Astrocyte of the spinal cord (primary cell): ENCODE measurements at regions not wholly inside any gene's neighbourhood (a gene's known extent, or its start where the extent isn't known, plus 50 kb on each side); places are given as distances from the start of the nearest gene placed in this dataset.

Experiments used
- DNase-seq: peaks from one replicate; pipeline ENCODE4 v3.0.0; 2011; ENCODE audit warnings: low read depth, low spot score
- H3K4me3 ChIP-seq: 2 replicates; pipeline ENCODE4 v1.5.1; 2011; ENCODE audit warnings: low read depth, mild to moderate bottlenecking, low read length, moderate library complexity
- in situ Hi-C: cut with HindIII; loops from 2 replicates; pipeline ENCODE4 v1.10.0; 2017; ENCODE audit warnings: low sequenced_read_pairs
- TF ChIP-seq, protein P1 (sequence below): IDR thresholded peaks from 2 replicates; pipeline ENCODE4 v1.5.1; 2012; ENCODE audit warnings: low read depth, mild to moderate bottlenecking, low read length, inconsistent platforms

DNA sequence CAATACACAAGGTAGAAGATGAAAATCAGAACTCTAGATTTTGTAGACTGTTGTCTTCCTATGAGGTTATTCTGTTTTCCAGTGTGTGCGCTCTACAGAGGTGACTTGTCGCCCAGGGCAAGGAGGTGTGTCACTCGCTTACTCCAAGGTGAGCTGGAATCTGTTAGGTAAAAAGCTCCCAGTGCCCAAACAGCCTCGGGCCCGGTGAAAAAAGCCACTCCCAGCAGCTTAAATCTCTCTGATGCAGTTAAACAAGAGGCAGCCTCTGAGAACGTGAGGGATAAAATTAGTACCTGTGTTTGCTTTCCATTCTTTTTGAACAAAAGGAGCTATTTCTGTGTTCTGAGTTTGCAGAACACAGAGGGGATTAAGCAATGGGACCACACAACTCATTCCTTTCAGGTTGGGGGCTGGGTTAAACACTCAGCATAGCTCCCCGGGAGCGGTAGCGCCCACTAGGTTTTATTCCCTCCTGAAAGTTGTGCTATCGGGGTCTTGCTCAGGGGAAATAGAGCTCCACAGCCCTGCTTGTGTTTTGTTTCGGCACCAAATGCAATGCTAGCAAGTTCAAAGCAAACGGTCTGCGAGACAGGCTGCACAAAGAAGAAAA, 181.2 kb downstream of the FOXA2 start:
- no peak for DNase-seq
- H3K4me3 ChIP-seq, result peak overlapping the region; percentile 26
- in situ Hi-C loops, result no loop called here
- TF ChIP-seq, protein P1, sequence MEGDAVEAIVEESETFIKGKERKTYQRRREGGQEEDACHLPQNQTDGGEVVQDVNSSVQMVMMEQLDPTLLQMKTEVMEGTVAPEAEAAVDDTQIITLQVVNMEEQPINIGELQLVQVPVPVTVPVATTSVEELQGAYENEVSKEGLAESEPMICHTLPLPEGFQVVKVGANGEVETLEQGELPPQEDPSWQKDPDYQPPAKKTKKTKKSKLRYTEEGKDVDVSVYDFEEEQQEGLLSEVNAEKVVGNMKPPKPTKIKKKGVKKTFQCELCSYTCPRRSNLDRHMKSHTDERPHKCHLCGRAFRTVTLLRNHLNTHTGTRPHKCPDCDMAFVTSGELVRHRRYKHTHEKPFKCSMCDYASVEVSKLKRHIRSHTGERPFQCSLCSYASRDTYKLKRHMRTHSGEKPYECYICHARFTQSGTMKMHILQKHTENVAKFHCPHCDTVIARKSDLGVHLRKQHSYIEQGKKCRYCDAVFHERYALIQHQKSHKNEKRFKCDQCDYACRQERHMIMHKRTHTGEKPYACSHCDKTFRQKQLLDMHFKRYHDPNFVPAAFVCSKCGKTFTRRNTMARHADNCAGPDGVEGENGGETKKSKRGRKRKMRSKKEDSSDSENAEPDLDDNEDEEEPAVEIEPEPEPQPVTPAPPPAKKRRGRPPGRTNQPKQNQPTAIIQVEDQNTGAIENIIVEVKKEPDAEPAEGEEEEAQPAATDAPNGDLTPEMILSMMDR, result no peak

DNA sequence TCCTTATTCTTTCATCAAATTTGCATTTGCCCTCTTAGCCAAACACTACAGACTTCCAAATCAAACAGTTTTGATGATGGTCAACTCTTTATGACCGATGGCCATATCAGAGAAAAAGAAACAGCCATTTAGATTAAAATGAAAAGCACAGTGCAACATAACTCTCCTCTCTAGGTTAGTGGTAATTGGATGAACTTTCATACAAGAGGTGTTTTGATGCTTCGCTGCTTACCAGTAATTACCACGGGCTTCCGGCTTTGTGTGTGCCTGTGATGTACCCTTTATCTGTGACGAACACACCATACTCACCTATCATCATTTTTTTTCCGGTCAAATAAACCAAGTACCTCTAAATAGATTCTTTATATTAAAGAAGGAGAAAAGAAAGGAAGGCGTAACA, 181.8 kb downstream of the FOXA2 start:
- no peak overlapping the region for H3K4me3 ChIP-seq
- TF ChIP-seq, protein P1, result no peak
- in situ Hi-C loops, result no loop called here
- no peak for DNase-seq

DNA sequence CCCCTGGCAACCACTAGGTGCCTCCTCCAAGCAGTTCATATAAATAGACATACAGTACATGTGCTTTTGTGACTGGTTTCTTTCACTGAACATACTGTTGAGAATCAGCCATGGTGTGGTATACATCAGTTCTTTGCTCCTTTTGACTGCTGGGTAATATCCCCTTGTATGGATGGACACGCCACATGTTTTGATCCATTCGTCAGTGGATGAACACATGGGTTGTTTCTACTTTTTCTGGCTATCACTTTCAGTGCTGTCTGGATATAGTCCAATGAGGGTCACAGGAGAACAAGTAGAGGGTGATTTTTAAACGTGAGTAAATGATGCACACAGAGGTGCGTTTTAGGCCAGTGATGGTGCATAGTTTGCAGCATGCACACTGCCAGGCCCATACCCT, 183.9 kb downstream of the FOXA2 start:
- in situ Hi-C loops, result no loop called here
- TF ChIP-seq, protein P1, result no peak
- H3K4me3 ChIP-seq, result no peak overlapping the region
- DNase-seq, result no peak

DNA sequence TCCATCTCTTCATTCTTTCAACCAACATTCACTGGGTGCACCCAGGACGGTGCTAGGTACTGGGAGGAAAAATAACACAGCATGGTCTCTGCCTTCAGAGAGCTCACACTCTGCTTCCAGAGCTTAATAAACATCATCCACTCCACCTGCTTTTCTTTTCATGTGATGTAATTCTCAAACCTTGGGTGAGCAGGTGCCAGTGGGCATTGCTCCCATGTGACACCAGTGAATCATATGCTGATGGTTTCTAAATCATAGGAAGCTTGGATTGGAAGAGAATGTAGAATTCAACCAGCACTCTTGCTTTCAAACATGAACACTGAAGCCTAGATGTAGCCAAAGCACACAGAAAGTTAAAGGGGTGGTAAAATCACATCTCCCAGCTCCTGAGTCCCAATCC, 189.8 kb downstream of the FOXA2 start:
- TF ChIP-seq, protein P1, result no peak
- no peak for DNase-seq
- H3K4me3 ChIP-seq, result no peak overlapping the region
- in situ Hi-C loops, result no loop called here

GRCh38 chr20:22390543-22390903, 193.8 kb downstream of the FOXA2 start:
- in situ Hi-C loops, result no loop called here
- TF ChIP-seq, protein P1, result no peak
- no peak for DNase-seq
- no peak overlapping the region for H3K4me3 ChIP-seq

GRCh38 chr20:22389836-22390542, 194.4 kb downstream of the FOXA2 start:
- in situ Hi-C loops, result no loop called here
- DNase-seq, result peak; percentile 43
- TF ChIP-seq, protein P1, result no peak
- H3K4me3 ChIP-seq, result no peak overlapping the region
